ENCODE measurements at regions not wholly inside any gene's neighbourhood (a gene's known extent, or its start where the extent isn't known, plus 50 kb on each side); places are given as distances from the start of the nearest gene placed in this dataset.
"Not testable (repeated sequence)": the region's sequence is repeated elsewhere in the genome, so short reads cannot be mapped to it uniquely, and the experiment has no call there.

- H3K4me1 ChIP-seq (ENCODE audit: insufficient read depth, low read length), result peaks cover 14% of the 10 kb centered on the region
- not testable (repeated sequence) for H3K27me3 ChIP-seq (ENCODE audit: control insufficient read depth in 1 of 2, insufficient read depth in 2 of 2, low read length in 2 of 2); H3K9ac ChIP-seq (ENCODE audit: low read length); H3K36me3 ChIP-seq (ENCODE audit: insufficient read depth, low read length); H3K9me3 ChIP-seq (ENCODE audit: low read length); H3K4me3 ChIP-seq (ENCODE audit: low read depth in 1 of 2, low read length in 2 of 2); H3K27ac ChIP-seq (ENCODE audit: low read depth, low read length)
These were observed 122.1 kb upstream of the OTOS start for GRCh38 chr2:240262578-240262977.

GRCh38 chr2:240269380-240269779 is 128.9 kb upstream of the OTOS start:
- Histone ChIP-seq H3K27ac (ENCODE audit: low read depth, low read length) (no peak overlapping the region), H3K4me1 (ENCODE audit: insufficient read depth, low read length) (no peaks in the 10 kb centered on the region), H3K27me3 (ENCODE audit: control insufficient read depth in 1 of 2, insufficient read depth in 2 of 2, low read length in 2 of 2) (no peaks in the 10 kb centered on the region)

DNA sequence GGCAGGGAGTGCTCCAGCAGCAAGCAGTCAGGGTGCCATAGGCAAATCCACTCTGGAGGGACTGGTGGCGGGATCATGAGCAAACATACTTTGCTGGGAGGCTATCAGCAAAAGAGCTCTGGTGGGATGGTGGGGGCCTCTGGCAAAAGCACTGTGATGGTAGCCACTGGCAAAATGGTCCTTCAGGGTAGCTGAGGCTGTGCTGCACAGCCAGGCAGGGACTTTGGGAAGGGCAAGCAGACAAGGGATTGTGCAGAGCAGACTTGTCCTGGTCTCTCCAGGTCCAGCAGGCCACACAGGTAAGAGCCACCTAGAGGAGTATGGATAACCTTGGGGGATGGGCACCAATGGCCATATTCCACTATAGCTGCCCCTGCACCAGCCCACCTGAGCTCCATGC is 129.4 kb upstream of the OTOS start:
- H3K36me3 ChIP-seq (ENCODE audit: insufficient read depth, low read length), result no peaks in the 10 kb centered on the region
- H3K9ac ChIP-seq (ENCODE audit: low read length), result no peak overlapping the region
- no peaks in the 10 kb centered on the region for H3K4me1 ChIP-seq (ENCODE audit: insufficient read depth, low read length)

More at GRCh38 chr2:240269380-240269779, 128.9 kb upstream of the OTOS start:
- Histone ChIP-seq H3K4me3 (ENCODE audit: low read depth in 1 of 2, low read length in 2 of 2) (no peak overlapping the region), H3K36me3 (ENCODE audit: insufficient read depth, low read length) (no peaks in the 10 kb centered on the region), H3K9ac (ENCODE audit: low read length) (no peak overlapping the region), H3K9me3 (ENCODE audit: low read length) (no peaks in the 10 kb centered on the region)

DNA sequence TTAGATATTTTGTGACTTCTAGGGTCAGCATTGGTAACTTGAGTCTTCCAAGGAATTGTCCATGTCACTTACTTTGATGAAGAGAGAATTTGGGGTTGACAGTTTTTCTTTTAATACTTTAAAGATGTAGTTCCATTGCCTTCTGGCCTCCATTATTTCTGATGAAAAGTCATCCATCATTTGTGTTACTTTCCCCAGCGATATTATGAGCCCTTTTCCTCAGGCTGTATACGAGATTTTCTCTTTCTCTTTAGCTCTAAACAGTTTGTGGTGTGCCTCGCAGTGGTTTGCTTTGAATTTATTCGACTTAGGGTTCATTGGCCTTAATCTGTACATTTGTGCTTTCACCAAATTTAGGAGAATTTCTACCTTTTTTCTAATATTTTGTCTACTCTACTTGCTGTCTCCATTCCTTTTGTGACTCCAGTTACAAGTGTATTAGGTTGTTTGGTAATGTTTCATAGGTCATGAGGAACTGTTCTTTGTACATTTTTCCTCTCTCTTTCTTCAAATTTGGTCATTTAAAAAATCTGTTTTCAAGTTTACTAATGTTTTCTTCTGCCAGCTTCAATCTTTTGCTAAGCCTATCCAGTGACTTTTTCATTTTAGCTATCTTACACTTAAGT is 131.4 kb upstream of the OTOS start:
- no peaks in the 10 kb centered on the region for H3K27me3 ChIP-seq (ENCODE audit: control insufficient read depth in 1 of 2, insufficient read depth in 2 of 2, low read length in 2 of 2)
- no peaks in the 10 kb centered on the region for H3K36me3 ChIP-seq (ENCODE audit: insufficient read depth, low read length)
- H3K9ac ChIP-seq (ENCODE audit: low read length), result no peak overlapping the region
- no peaks in the 10 kb centered on the region for H3K4me1 ChIP-seq (ENCODE audit: insufficient read depth, low read length)
- H3K4me3 ChIP-seq (ENCODE audit: low read depth in 1 of 2, low read length in 2 of 2), result no peak overlapping the region
- H3K9me3 ChIP-seq (ENCODE audit: low read length), result no peaks in the 10 kb centered on the region
- no peak overlapping the region for H3K27ac ChIP-seq (ENCODE audit: low read depth, low read length)

More for the DNA sequence above, 129.4 kb upstream of the OTOS start:
- no peaks in the 10 kb centered on the region for H3K9me3 ChIP-seq (ENCODE audit: low read length)
- H3K27me3 ChIP-seq (ENCODE audit: control insufficient read depth in 1 of 2, insufficient read depth in 2 of 2, low read length in 2 of 2), result no peaks in the 10 kb centered on the region
- no peak overlapping the region for H3K4me3 ChIP-seq (ENCODE audit: low read depth in 1 of 2, low read length in 2 of 2)
- H3K27ac ChIP-seq (ENCODE audit: low read depth, low read length), result no peak overlapping the region

- H3K4me3 ChIP-seq (ENCODE audit: low read depth in 1 of 2, low read length in 2 of 2), result no peak overlapping the region
- H3K9ac ChIP-seq (ENCODE audit: low read length), result no peak overlapping the region
- H3K36me3 ChIP-seq (ENCODE audit: insufficient read depth, low read length), result no peaks in the 10 kb centered on the region
- H3K4me1 ChIP-seq (ENCODE audit: insufficient read depth, low read length), result no peaks in the 10 kb centered on the region
- H3K27me3 ChIP-seq (ENCODE audit: control insufficient read depth in 1 of 2, insufficient read depth in 2 of 2, low read length in 2 of 2), result no peaks in the 10 kb centered on the region
- H3K9me3 ChIP-seq (ENCODE audit: low read length), result no peaks in the 10 kb centered on the region
- no peak overlapping the region for H3K27ac ChIP-seq (ENCODE audit: low read depth, low read length)
These were observed 134.9 kb upstream of the OTOS start for GRCh38 chr2:240275386-240275785.

DNA sequence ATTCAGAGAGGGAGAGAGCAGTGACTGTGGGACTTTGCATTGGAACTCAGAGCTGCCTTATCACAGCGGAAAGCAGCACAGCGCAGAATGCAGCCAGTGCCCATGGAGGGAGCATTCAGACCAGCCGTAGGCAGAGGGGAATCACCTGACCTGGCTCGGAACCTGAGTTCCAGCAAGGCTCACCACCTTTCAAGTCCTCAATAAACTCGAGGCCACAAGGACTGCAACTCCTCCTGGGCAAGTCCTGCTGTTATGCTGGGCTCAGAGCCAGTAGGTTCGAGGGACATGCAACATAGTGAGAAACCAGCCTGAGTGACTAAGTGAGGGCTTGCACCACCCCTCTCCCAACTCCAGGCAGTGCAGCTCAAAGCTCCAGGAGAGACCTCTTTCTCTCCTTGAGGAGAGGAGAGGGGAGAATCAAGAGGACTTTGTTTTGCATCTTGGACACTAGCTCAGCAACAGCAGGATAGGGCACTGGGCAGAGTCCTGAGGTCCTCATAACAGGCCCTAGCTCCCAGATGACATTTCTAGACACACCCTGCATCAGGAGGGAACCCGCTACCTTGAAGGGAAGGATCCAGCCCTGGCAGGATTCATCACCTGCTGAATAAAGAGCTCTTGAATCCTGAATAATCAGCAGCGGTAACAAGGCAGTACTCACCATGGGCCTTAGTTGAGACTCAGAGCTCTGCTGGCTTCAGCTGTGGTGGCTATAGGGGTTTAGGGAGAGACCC is 136.8 kb upstream of the OTOS start:
- Histone ChIP-seq H3K4me3 (ENCODE audit: low read depth in 1 of 2, low read length in 2 of 2) (no peak overlapping the region), H3K27ac (ENCODE audit: low read depth, low read length) (no peak overlapping the region), H3K9ac (ENCODE audit: low read length) (no peak overlapping the region)

GRCh38 chr2:240277807-240278522 is 137.5 kb upstream of the OTOS start:
- H3K9me3 ChIP-seq (ENCODE audit: low read length), result no peaks in the 10 kb centered on the region
- H3K36me3 ChIP-seq (ENCODE audit: insufficient read depth, low read length), result no peaks in the 10 kb centered on the region
- no peak overlapping the region for H3K27ac ChIP-seq (ENCODE audit: low read depth, low read length)
- H3K4me1 ChIP-seq (ENCODE audit: insufficient read depth, low read length), result no peaks in the 10 kb centered on the region
- no peak overlapping the region for H3K4me3 ChIP-seq (ENCODE audit: low read depth in 1 of 2, low read length in 2 of 2)
- H3K27me3 ChIP-seq (ENCODE audit: control insufficient read depth in 1 of 2, insufficient read depth in 2 of 2, low read length in 2 of 2), result no peaks in the 10 kb centered on the region
- no peak overlapping the region for H3K9ac ChIP-seq (ENCODE audit: low read length)

More for the DNA sequence above, 136.8 kb upstream of the OTOS start:
- Histone ChIP-seq H3K36me3 (ENCODE audit: insufficient read depth, low read length) (no peaks in the 10 kb centered on the region), H3K27me3 (ENCODE audit: control insufficient read depth in 1 of 2, insufficient read depth in 2 of 2, low read length in 2 of 2) (no peaks in the 10 kb centered on the region), H3K9me3 (ENCODE audit: low read length) (no peaks in the 10 kb centered on the region), H3K4me1 (ENCODE audit: insufficient read depth, low read length) (no peaks in the 10 kb centered on the region)

DNA sequence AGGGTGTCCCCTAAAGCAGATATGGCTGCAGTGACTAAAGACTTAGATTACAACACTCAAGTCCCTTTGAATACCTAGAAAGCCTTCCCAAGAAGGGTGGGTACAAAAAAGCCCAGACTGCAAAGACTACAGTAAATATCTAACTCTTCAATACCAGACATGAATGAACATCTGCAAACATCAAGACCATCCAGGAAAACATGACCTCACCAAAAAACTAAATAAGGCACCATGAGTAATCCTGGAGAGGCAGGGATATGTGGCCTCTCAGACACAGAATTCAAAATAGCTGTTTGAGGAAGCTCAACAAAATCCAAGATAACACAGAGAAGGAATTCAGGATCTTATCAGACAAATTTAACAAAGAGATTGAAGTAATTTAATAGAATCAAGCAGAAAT is 138.2 kb upstream of the OTOS start:
- H3K27ac ChIP-seq (ENCODE audit: low read depth, low read length), result no peak overlapping the region
- no peaks in the 10 kb centered on the region for H3K4me1 ChIP-seq (ENCODE audit: insufficient read depth, low read length)
- no peak overlapping the region for H3K4me3 ChIP-seq (ENCODE audit: low read depth in 1 of 2, low read length in 2 of 2)
- H3K9ac ChIP-seq (ENCODE audit: low read length), result no peak overlapping the region
- H3K27me3 ChIP-seq (ENCODE audit: control insufficient read depth in 1 of 2, insufficient read depth in 2 of 2, low read length in 2 of 2), result no peaks in the 10 kb centered on the region
- H3K36me3 ChIP-seq (ENCODE audit: insufficient read depth, low read length), result no peaks in the 10 kb centered on the region
- no peaks in the 10 kb centered on the region for H3K9me3 ChIP-seq (ENCODE audit: low read length)

DNA sequence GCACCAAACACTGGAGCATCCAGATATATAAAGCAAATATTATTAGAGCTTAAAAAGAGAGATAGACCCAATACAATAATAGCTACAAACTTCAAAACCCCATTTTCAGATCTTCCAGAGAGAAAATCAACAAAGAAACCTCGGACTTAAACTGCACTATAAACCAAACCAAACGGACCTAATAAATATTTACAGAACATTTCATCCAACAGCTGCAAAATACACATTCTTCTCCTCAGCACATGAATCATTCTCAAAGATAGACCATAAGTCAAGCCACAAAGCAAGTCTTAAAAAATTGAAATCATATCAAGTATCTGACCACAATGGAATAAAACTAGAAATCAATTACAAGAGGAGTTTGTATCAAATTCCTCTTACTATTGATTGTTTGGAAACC is 140.2 kb upstream of the OTOS start:
- H3K9ac ChIP-seq (ENCODE audit: low read length), result no peak overlapping the region
- no peaks in the 10 kb centered on the region for H3K9me3 ChIP-seq (ENCODE audit: low read length)
- no peak overlapping the region for H3K27ac ChIP-seq (ENCODE audit: low read depth, low read length)
- H3K4me1 ChIP-seq (ENCODE audit: insufficient read depth, low read length), result no peaks in the 10 kb centered on the region
- H3K4me3 ChIP-seq (ENCODE audit: low read depth in 1 of 2, low read length in 2 of 2), result no peak overlapping the region
- no peaks in the 10 kb centered on the region for H3K36me3 ChIP-seq (ENCODE audit: insufficient read depth, low read length)
- H3K27me3 ChIP-seq (ENCODE audit: control insufficient read depth in 1 of 2, insufficient read depth in 2 of 2, low read length in 2 of 2), result no peaks in the 10 kb centered on the region

- Histone ChIP-seq H3K4me3 (ENCODE audit: low read depth in 1 of 2, low read length in 2 of 2) (no peak overlapping the region), H3K27me3 (ENCODE audit: control insufficient read depth in 1 of 2, insufficient read depth in 2 of 2, low read length in 2 of 2) (no peaks in the 10 kb centered on the region), H3K36me3 (ENCODE audit: insufficient read depth, low read length) (no peaks in the 10 kb centered on the region), H3K27ac (ENCODE audit: low read depth, low read length) (no peak overlapping the region), H3K9me3 (ENCODE audit: low read length) (no peaks in the 10 kb centered on the region), H3K9ac (ENCODE audit: low read length) (no peak overlapping the region), H3K4me1 (ENCODE audit: insufficient read depth, low read length) (no peaks in the 10 kb centered on the region)
These were observed 144.2 kb upstream of the OTOS start for GRCh38 chr2:240284503-240285259.

DNA sequence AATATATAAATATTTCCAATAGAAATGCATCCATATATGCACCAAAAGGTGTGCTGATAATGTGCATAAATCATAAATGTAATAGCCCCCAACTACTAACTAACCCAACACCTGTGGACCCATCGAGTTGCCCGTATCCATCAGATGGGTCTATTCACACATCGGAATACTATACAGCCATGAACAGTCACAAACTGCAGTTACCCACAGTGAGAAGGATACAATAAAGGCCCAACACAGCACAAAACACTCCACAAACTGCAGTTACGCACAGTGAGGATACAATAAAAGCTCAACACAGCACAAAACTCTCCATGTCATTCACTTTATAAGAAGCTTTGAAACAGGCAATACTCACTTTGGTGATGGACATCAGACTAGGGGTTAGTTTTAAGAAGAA is 145.3 kb upstream of the OTOS start:
- Histone ChIP-seq H3K27ac (ENCODE audit: low read depth, low read length) (no peak overlapping the region), H3K9me3 (ENCODE audit: low read length) (no peaks in the 10 kb centered on the region), H3K36me3 (ENCODE audit: insufficient read depth, low read length) (no peaks in the 10 kb centered on the region), H3K4me1 (ENCODE audit: insufficient read depth, low read length) (no peaks in the 10 kb centered on the region), H3K9ac (ENCODE audit: low read length) (no peak overlapping the region), H3K27me3 (ENCODE audit: control insufficient read depth in 1 of 2, insufficient read depth in 2 of 2, low read length in 2 of 2) (no peaks in the 10 kb centered on the region), H3K4me3 (ENCODE audit: low read depth in 1 of 2, low read length in 2 of 2) (no peak overlapping the region)

Data from muscle layer of colon (tissue), 2 donors.